Epidermal melanocyte (primary cell): ENCODE measurements at regions not wholly inside any gene's neighbourhood (a gene's known extent, or its start where the extent isn't known, plus 50 kb on each side); places are given as distances from the start of the nearest gene placed in this dataset.

Source experiments
- DNase-seq: peaks from one replicate; pipeline ENCODE4 v3.0.0; 2011; ENCODE audit warnings: low spot score; ENCODE audit not compliant: insufficient read length

DNA sequence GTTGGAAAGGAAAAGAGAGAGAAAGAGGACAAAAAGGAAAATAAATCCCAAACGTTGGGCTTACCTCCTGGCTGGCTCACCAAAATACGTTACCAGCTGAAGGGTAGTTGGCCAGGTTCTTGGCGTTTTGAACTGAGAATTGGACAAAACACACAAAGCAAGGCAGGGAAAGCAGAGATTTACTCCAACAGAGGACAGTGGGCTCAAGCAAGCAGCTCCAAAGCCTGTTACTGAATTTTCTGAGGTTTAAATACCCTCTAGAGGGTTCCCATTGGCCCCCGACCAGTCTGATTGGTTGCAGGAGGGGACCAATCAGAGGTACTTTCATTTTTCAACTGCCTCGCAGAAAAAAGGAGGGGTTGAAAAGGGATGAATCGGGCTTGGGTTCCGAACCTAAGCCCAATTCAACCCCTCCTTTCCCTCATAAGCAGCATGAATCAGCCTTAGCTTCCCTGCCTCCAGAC lies 55.6 kb upstream of the ALOX12 start:
- no peak for DNase-seq

GRCh38 chr17:6941989-6942388 lies 53.9 kb upstream of the ALOX12 start:
- DNase-seq, result no peak

GRCh38 chr17:6943406-6943805 lies 52.4 kb upstream of the ALOX12 start:
- DNase-seq, result no peak
